ENCODE measurements at regions not wholly inside any gene's neighbourhood (a gene's known extent, or its start where the extent isn't known, plus 50 kb on each side); places are given as distances from the start of the nearest gene placed in this dataset.
"Not testable (repeated sequence)": the region's sequence is repeated elsewhere in the genome, so short reads cannot be mapped to it uniquely, and the experiment has no call there.

GRCh38 chr1:232334811-232335210 lies 295.1 kb downstream of the SIPA1L2 start:
- TF ChIP-seq, protein P1, sequence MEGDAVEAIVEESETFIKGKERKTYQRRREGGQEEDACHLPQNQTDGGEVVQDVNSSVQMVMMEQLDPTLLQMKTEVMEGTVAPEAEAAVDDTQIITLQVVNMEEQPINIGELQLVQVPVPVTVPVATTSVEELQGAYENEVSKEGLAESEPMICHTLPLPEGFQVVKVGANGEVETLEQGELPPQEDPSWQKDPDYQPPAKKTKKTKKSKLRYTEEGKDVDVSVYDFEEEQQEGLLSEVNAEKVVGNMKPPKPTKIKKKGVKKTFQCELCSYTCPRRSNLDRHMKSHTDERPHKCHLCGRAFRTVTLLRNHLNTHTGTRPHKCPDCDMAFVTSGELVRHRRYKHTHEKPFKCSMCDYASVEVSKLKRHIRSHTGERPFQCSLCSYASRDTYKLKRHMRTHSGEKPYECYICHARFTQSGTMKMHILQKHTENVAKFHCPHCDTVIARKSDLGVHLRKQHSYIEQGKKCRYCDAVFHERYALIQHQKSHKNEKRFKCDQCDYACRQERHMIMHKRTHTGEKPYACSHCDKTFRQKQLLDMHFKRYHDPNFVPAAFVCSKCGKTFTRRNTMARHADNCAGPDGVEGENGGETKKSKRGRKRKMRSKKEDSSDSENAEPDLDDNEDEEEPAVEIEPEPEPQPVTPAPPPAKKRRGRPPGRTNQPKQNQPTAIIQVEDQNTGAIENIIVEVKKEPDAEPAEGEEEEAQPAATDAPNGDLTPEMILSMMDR (IDR thresholded peaks at IDR 0.05) = no peak
- H3K27ac ChIP-seq = no peak overlapping the region
- H3K36me3 ChIP-seq = no peaks in the 10 kb centered on the region
- H3K4me3 ChIP-seq (ENCODE audit: low read depth in 1 of 2, low read length in 1 of 2) = no peak overlapping the region
- no peaks in the 10 kb centered on the region for H3K9me3 ChIP-seq
- H3K4me1 ChIP-seq (ENCODE audit: control insufficient read depth in 1 of 2, insufficient read depth in 1 of 2, low read depth in 1 of 2, low read length in 1 of 2) = no peaks in the 10 kb centered on the region
- peaks cover 9% of the 10 kb centered on the region for H3K27me3 ChIP-seq

- Histone ChIP-seq H3K27me3 (peaks cover 9% of the 10 kb centered on the region), H3K9me3 (no peaks in the 10 kb centered on the region)
- TF ChIP-seq, protein P1 (IDR thresholded peaks at IDR 0.05) = no peak
Measured at GRCh38 chr1:232334246-232334645, 295.7 kb downstream of the SIPA1L2 start.

DNA sequence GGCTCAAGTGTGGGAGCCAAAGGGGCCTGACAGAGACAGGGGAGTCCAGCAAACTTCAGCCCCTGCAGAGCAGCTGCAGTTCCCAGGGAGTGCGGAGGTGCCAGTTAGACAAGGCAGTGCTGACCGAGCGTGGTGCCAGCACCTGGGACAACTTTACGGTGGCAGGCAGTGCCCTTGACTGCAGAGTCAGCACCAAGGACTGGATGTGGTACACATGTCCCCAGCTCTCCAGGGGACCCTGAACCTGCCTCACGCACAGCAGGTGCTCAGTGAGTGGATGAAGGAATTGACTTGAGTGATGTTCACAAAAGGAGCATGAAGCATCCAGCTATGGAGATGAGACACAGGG lies 296.5 kb downstream of the SIPA1L2 start:
- no peaks in the 10 kb centered on the region for H3K36me3 ChIP-seq
- H3K27me3 ChIP-seq = peaks cover 4% of the 10 kb centered on the region
- no peak overlapping the region for H3K27ac ChIP-seq
- H3K4me1 ChIP-seq (ENCODE audit: control insufficient read depth in 1 of 2, insufficient read depth in 1 of 2, low read depth in 1 of 2, low read length in 1 of 2) = no peaks in the 10 kb centered on the region
- TF ChIP-seq, protein P1 (IDR thresholded peaks at IDR 0.05) = no peak
- no peaks in the 10 kb centered on the region for H3K9me3 ChIP-seq
- H3K4me3 ChIP-seq (ENCODE audit: low read depth in 1 of 2, low read length in 1 of 2) = no peak overlapping the region

More at GRCh38 chr1:232334246-232334645, 295.7 kb downstream of the SIPA1L2 start:
- no peaks in the 10 kb centered on the region for H3K36me3 ChIP-seq
- no peak overlapping the region for H3K27ac ChIP-seq
- H3K4me1 ChIP-seq (ENCODE audit: control insufficient read depth in 1 of 2, insufficient read depth in 1 of 2, low read depth in 1 of 2, low read length in 1 of 2) = no peaks in the 10 kb centered on the region
- no peak overlapping the region for H3K4me3 ChIP-seq (ENCODE audit: low read depth in 1 of 2, low read length in 1 of 2)

GRCh38 chr1:232332710-232333418 lies 297.1 kb downstream of the SIPA1L2 start:
- H3K36me3 ChIP-seq; H3K4me3 ChIP-seq (ENCODE audit: low read depth in 1 of 2, low read length in 1 of 2); H3K4me1 ChIP-seq (ENCODE audit: control insufficient read depth in 1 of 2, insufficient read depth in 1 of 2, low read depth in 1 of 2, low read length in 1 of 2); H3K9me3 ChIP-seq; H3K27me3 ChIP-seq; H3K27ac ChIP-seq: not testable (repeated sequence)

- Histone ChIP-seq H3K36me3 (no peaks in the 10 kb centered on the region), H3K27me3 (peaks cover 4% of the 10 kb centered on the region), H3K9me3 (no peaks in the 10 kb centered on the region), H3K4me1 (ENCODE audit: control insufficient read depth in 1 of 2, insufficient read depth in 1 of 2, low read depth in 1 of 2, low read length in 1 of 2) (no peaks in the 10 kb centered on the region), H3K4me3 (ENCODE audit: low read depth in 1 of 2, low read length in 1 of 2) (no peak overlapping the region), H3K27ac (no peak overlapping the region)
- TF ChIP-seq, protein P1 (IDR thresholded peaks at IDR 0.05) = no peak
Measured at GRCh38 chr1:232329103-232329813, 300.7 kb downstream of the SIPA1L2 start.

DNA sequence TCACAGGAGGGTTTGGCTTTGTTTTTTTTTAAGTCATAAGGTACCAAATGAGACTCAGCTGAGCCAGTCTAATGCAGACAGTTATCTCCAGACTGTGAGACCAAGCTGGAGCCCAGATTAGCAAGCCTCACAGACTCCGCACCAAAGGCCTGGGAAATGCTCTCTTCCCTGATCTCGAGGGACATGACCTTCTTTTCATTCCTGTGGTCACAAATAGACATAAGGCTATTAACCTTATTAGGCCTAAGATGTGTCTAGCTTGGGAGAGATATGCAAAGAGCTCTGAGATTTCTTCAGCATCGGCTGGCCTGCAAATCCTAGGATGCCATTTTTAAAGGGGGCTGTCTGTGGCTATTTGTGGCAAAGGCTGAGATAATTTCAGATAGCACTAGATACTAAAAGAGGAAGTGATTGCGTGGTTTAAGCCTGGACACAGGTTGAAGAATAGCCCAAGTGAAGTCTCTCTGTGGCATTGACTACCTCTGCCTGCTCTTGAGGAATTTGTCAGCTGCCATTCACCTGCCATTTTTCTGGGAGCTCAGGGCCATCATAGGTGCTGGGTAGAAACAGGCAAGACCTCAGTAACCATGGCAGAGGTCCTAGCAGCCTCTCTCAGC lies 301.3 kb downstream of the SIPA1L2 start:
- Histone ChIP-seq H3K9me3 (no peaks in the 10 kb centered on the region), H3K27ac (no peak overlapping the region), H3K4me3 (ENCODE audit: low read depth in 1 of 2, low read length in 1 of 2) (no peak overlapping the region), H3K36me3 (no peaks in the 10 kb centered on the region), H3K4me1 (ENCODE audit: control insufficient read depth in 1 of 2, insufficient read depth in 1 of 2, low read depth in 1 of 2, low read length in 1 of 2) (no peaks in the 10 kb centered on the region), H3K27me3 (peaks cover 4% of the 10 kb centered on the region)
- TF ChIP-seq, protein P1 (IDR thresholded peaks at IDR 0.05) = no peak
